Naive thymus-derived CD4-positive, alpha-beta T cell (primary cell): ENCODE measurements at regions not wholly inside any gene's neighbourhood (a gene's known extent, or its start where the extent isn't known, plus 50 kb on each side); places are given as distances from the start of the nearest gene placed in this dataset.

Experiments used
- ATAC-seq: fragments of 150-1000 bp; cut with Tn5 transposase; 2 replicates; pipeline ENCODE4 v1.10.0; 2021; ENCODE audit warnings: mild to moderate bottlenecking, moderate library complexity
- CTCF ChIA-PET: fragments of 350-600 bp; sonication (Branson Sonifier 250); formaldehyde crosslinking; loops from one replicate; lab custom pipeline; 2021; ENCODE audit warnings: antibody characterized with exemption; lab: Charles Lee
- POLR2A ChIA-PET: fragments of 350-600 bp; sonication (Branson Sonifier 250); formaldehyde crosslinking; loops from one replicate; lab custom pipeline; 2021; ENCODE audit warnings: antibody characterized with exemption, inconsistent platforms; lab: Charles Lee
- DNase-seq, 9 donors: peaks; one replicate each; pipeline versions ENCODE4 v3.0.0 to v3.0.0-alpha.2; 2020 to 2022; ENCODE audit warnings: mixed read lengths in 1 of 9
- H3K27ac ChIP-seq: one replicate; pipeline ENCODE4 v1.7.0; 2013; ENCODE audit warnings: mild to moderate bottlenecking, low read depth, low read length, moderate library complexity
- H3K27me3 ChIP-seq, 2 donors: one replicate each; pipeline ENCODE4 v1.7.0; 2013; ENCODE audit warnings: low read length in 2 of 2, mild to moderate bottlenecking in 2 of 2, moderate library complexity in 2 of 2; ENCODE audit not compliant: control insufficient read depth in 2 of 2, insufficient read depth in 2 of 2
- H3K36me3 ChIP-seq, 3 experiments: 1 replicate in 2 of 3; 2 replicates in 1 of 3; pipeline ENCODE4 v1.7.0; 2013; ENCODE audit warnings: low read length in 3 of 3, mild to moderate bottlenecking in 3 of 3, moderate library complexity in 1 of 3; ENCODE audit not compliant: insufficient read depth in 3 of 3, control insufficient read depth in 2 of 3
- H3K4me1 ChIP-seq, 2 donors: one replicate each; pipeline ENCODE4 v1.7.0; 2013; ENCODE audit warnings: low read length in 2 of 2, mild to moderate bottlenecking in 2 of 2, moderate library complexity in 1 of 2; ENCODE audit not compliant: control insufficient read depth in 2 of 2, insufficient read depth in 2 of 2
- H3K4me3 ChIP-seq: 2 replicates; pipeline ENCODE4 v1.7.0; 2013; ENCODE audit warnings: mild to moderate bottlenecking, low read length
- H3K9me3 ChIP-seq, 3 experiments: 1 replicate in 2 of 3; 2 replicates in 1 of 3; pipeline ENCODE4 v1.7.0; 2013; ENCODE audit warnings: low read length in 3 of 3; ENCODE audit not compliant: control insufficient read depth in 2 of 3
- H3K27ac Mint-ChIP-seq, 9 donors: one replicate each; pipeline ENCODE4 v1.8.0; 2020 to 2022; ENCODE audit warnings: mixed read lengths in 9 of 9, mild to moderate bottlenecking in 8 of 9, moderate library complexity in 5 of 9, inconsistent platforms in 2 of 9
- H3K27me3 Mint-ChIP-seq, 5 donors: one replicate each; pipeline ENCODE4 v1.8.0; 2021 to 2022; ENCODE audit warnings: mixed read lengths in 5 of 5, mild to moderate bottlenecking in 1 of 5
- H3K36me3 Mint-ChIP-seq, 5 donors: one replicate each; pipeline ENCODE4 v1.8.0; 2020 to 2022; ENCODE audit warnings: mixed read lengths in 5 of 5, mild to moderate bottlenecking in 3 of 5, inconsistent platforms in 1 of 5
- H3K4me1 Mint-ChIP-seq, 7 donors: one replicate each; pipeline ENCODE4 v1.8.0; 2020 to 2022; ENCODE audit warnings: mixed read lengths in 7 of 7, mild to moderate bottlenecking in 3 of 7, inconsistent platforms in 1 of 7
- H3K4me3 Mint-ChIP-seq, 10 donors: one replicate each; pipeline ENCODE4 v1.8.0; 2020 to 2022; ENCODE audit warnings: mild to moderate bottlenecking in 10 of 10, mixed read lengths in 10 of 10, moderate library complexity in 6 of 10, inconsistent platforms in 2 of 10
- H3K9me3 Mint-ChIP-seq, 11 donors: one replicate each; pipeline ENCODE4 v1.8.0; 2020 to 2022; ENCODE audit warnings: mixed read lengths in 11 of 11, mild to moderate bottlenecking in 4 of 11, inconsistent platforms in 1 of 11, moderate library complexity in 1 of 11
- intact Hi-C, 2 donors: fragments of 100-400 bp; cut with micrococcal nuclease; formaldehyde crosslinking; loops; one replicate each; pipeline ENCODE4 v1.15.1; 2023

DNA sequence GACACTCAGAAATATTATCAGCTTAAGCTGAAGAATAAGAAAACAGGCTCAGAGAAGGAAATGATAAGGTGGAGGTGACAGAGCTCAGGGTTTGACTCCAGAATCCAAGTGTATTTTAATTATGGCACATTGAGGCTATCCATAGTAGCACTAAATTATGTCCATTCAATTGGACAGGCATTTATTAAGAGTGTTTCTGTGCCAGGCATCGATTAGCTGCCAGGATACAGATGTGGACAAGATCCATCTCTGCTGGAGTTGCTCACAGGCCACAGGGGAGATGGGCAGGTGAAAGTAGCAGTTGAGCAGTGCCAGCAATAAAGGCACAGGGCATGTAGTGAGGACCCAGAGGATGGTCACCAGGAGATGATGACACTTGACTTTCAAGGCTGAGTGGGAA, 592.5 kb downstream of the INSC start:
- H3K4me1 Mint-ChIP-seq: no peaks in the 10 kb centered on the region
- no peaks in the 10 kb centered on the region for H3K9me3 ChIP-seq
- no peaks in the 10 kb centered on the region for H3K36me3 Mint-ChIP-seq
- H3K4me3 ChIP-seq: no peak overlapping the region
- H3K27ac ChIP-seq: no peak overlapping the region
- POLR2A ChIA-PET: no interaction called here
- no peak overlapping the region for H3K27ac Mint-ChIP-seq
- ATAC-seq (no peak), DNase-seq (no peak)
- H3K27me3 Mint-ChIP-seq: peaks cover 0 to 4% (median 0%) of the 10 kb centered on the region in 5 donors
- no peaks in the 10 kb centered on the region for H3K36me3 ChIP-seq
- H3K27me3 ChIP-seq: no peaks in the 10 kb centered on the region
- H3K9me3 Mint-ChIP-seq: peaks cover 0 to 20% (median 5%) of the 10 kb centered on the region in 11 donors
- CTCF ChIA-PET: no interaction called here
- intact Hi-C loops: no loop called here
- H3K4me1 ChIP-seq: no peaks in the 10 kb centered on the region
- no peak overlapping the region for H3K4me3 Mint-ChIP-seq

DNA sequence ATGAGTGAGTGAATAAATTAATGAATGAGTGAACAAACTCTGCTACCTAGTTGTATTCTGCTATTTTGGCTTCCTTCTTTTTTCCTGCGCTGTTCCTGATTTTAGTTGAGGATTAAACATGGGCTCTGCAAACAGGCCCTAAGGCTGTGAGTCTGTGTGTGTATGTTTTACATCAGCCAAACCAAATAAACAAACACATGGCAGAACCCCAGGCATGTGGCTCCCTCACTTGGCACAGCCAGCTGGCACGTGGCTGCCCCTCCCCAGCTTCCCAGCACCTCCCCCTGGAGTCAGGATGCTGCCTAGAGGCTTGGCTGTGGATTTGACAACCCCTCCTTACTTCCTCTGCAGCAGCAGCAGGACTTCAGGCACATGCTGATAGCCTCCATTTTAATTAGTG, 593.2 kb downstream of the INSC start:
- no peak overlapping the region for H3K27ac Mint-ChIP-seq
- Histone ChIP-seq H3K36me3 (no peaks in the 10 kb centered on the region), H3K9me3 (no peaks in the 10 kb centered on the region), H3K4me1 (no peaks in the 10 kb centered on the region), H3K4me3 (no peak overlapping the region), H3K27me3 (no peaks in the 10 kb centered on the region), H3K27ac (no peak overlapping the region)
- ATAC-seq (no peak), DNase-seq (no peak)
- ChIA-PET POLR2A (no interaction called here), CTCF (no interaction called here)
- H3K4me1 Mint-ChIP-seq: no peaks in the 10 kb centered on the region
- intact Hi-C loops: no loop called here
- no peaks in the 10 kb centered on the region for H3K36me3 Mint-ChIP-seq
- no peak overlapping the region for H3K4me3 Mint-ChIP-seq
- H3K27me3 Mint-ChIP-seq: no peaks in the 10 kb centered on the region
- H3K9me3 Mint-ChIP-seq: peaks cover 0 to 18% (median 5%) of the 10 kb centered on the region in 11 donors

DNA sequence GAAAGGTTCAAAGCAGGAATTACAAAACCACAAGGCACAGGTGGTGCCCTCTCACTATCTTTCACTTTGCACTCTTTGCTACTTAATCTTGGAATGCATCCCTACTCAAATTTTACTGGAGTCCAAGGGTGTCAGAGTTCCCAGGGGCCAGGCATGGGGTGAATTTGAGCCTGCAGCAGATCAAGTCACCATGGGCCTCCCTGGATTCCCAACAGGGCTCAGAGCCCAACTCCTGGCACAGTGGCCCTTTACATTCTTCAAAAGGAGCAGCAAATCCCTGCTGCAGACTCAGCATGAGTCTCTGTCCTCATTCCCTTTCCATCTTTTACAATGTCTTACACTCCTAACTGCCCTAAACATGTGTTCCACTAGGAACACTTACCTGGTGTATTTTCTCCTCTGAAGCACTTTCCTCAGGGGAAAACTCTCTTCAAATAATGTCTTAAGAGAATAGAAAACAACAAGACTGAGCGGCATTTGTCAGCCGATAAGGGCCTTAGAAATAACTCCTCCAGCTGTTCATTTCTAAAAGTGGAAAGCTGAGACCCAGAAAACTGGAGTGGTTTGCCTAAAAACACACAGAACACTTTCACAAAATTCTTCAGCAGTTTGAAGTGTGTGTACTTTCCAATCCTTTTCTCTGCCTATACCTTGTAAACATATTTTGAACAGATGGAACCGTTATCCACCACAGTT, 596.0 kb downstream of the INSC start:
- Mint-ChIP-seq H3K4me3 (no peak overlapping the region), H3K9me3 (peaks cover 0 to 10% (median 3%) of the 10 kb centered on the region in 11 donors), H3K27ac (no peak overlapping the region), H3K27me3 (no peaks in the 10 kb centered on the region), H3K4me1 (no peaks in the 10 kb centered on the region), H3K36me3 (no peaks in the 10 kb centered on the region)
- POLR2A ChIA-PET: no interaction called here
- Histone ChIP-seq H3K9me3 (no peaks in the 10 kb centered on the region), H3K27ac (no peak overlapping the region), H3K4me1 (no peaks in the 10 kb centered on the region), H3K36me3 (no peaks in the 10 kb centered on the region), H3K27me3 (no peaks in the 10 kb centered on the region), H3K4me3 (no peak overlapping the region)
- ATAC-seq: no peak
- DNase-seq: no peak
- CTCF ChIA-PET: no interaction called here
- intact Hi-C loops: no loop called here

DNA sequence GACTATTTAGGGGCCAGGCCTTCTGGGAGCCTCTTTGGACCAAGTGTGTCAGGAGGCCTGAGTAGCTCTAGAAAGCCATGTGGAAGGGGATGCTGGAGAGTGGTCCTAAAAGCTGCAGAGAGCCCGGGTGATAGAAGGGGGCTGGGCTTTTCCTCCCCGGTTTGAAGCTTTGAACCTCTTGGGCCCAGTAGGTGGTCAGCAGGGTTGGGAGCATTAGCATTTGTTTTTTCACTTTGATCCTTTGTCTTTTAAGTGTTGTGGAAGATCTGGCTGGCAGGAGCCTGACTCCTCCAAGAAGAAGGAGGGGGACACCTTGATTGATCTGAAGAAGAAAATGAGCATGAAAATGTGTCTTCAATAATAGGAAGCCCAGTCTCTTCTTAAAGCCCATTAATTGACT, 596.6 kb downstream of the INSC start:
- Mint-ChIP-seq H3K27ac (no peak overlapping the region), H3K27me3 (no peaks in the 10 kb centered on the region)

DNA sequence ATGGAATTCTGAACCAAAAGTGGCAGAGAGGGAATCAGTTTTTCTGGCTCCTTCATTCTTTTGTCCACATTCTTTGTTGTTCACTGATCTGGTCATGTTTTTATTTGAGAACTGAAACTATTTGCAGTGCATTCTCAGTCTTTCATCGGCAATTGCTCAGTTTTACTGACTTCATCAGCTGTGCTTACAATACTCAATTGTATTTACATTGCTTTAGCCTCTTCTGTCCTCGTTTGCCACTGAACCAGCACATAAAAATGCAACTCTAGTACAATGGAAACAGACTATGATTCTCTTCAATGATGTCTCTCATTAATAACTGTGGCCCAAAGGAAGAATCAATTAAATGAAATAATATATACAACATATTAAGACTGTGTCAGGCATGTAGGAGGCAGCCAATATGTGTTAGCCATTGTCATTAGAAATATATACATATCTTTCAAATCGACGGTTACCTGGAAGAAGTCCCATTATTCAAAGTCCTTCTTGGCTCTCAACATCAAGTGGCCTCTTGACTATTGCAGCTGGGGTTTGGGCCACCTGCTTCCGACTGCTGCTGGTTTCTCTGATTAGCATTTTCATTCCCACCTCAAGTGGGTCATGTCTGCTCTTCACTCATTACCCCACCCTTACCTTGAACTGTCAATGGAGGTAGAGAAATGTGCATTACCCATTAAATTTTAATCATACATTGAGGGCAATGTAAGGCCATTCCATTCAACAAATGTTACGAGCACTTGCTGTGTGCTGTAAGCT, 600.1 kb downstream of the INSC start:
- ATAC-seq: no peak

More for the DNA sequence above, 596.6 kb downstream of the INSC start:
- Mint-ChIP-seq H3K36me3 (no peaks in the 10 kb centered on the region), H3K9me3 (peaks cover 0 to 10% (median 3%) of the 10 kb centered on the region in 11 donors), H3K4me3 (no peak overlapping the region), H3K4me1 (no peaks in the 10 kb centered on the region)
- intact Hi-C loops: no loop called here
- H3K27ac ChIP-seq: no peak overlapping the region
- no peak overlapping the region for H3K4me3 ChIP-seq
- H3K4me1 ChIP-seq: no peaks in the 10 kb centered on the region
- ChIA-PET CTCF (no interaction called here), POLR2A (no interaction called here)
- ATAC-seq (no peak), DNase-seq (no peak)
- no peaks in the 10 kb centered on the region for H3K9me3 ChIP-seq
- H3K36me3 ChIP-seq: no peaks in the 10 kb centered on the region
- no peaks in the 10 kb centered on the region for H3K27me3 ChIP-seq

DNA sequence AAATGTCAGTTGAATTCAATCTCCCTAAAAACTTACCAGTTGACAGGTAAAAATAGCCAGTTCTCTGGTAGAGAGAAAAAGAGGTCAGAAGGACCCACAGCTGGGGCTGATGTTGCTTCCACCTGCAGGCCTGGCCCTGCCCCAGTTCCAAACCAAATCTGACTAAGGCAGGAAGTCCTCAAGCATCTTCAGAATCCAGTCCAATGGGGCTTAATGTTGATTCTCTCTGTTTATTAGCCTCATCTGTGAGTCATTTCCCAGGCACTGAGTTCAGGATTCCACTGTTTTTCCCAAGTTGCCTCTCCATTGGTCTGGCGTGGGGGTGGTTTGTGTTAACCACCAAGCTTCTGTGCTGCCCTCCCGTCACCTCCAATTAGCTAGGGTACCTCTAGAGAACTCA, 601.8 kb downstream of the INSC start:
- DNase-seq: no peak
- Mint-ChIP-seq H3K4me3 (no peak overlapping the region), H3K4me1 (no peaks in the 10 kb centered on the region), H3K27me3 (peaks cover 0 to 12% (median 6%) of the 10 kb centered on the region in 5 donors), H3K27ac (no peak overlapping the region), H3K36me3 (no peaks in the 10 kb centered on the region), H3K9me3 (peaks cover 0 to 7% (median 0%) of the 10 kb centered on the region in 11 donors)
- H3K27ac ChIP-seq: no peak overlapping the region
- H3K27me3 ChIP-seq: no peaks in the 10 kb centered on the region
- no peaks in the 10 kb centered on the region for H3K9me3 ChIP-seq
- no peaks in the 10 kb centered on the region for H3K36me3 ChIP-seq
- no peak overlapping the region for H3K4me3 ChIP-seq
- ChIA-PET CTCF (no interaction called here), POLR2A (no interaction called here)
- ATAC-seq: no peak
- intact Hi-C loops: no loop called here
- no peaks in the 10 kb centered on the region for H3K4me1 ChIP-seq

More for the DNA sequence above, 600.1 kb downstream of the INSC start:
- Histone ChIP-seq H3K4me3 (no peak overlapping the region), H3K27me3 (no peaks in the 10 kb centered on the region), H3K27ac (no peak overlapping the region), H3K9me3 (no peaks in the 10 kb centered on the region), H3K4me1 (no peaks in the 10 kb centered on the region), H3K36me3 (no peaks in the 10 kb centered on the region)
- ChIA-PET CTCF (no interaction called here), POLR2A (no interaction called here)
- Mint-ChIP-seq H3K27me3 (peaks cover 0 to 6% (median 0%) of the 10 kb centered on the region in 5 donors), H3K4me1 (no peaks in the 10 kb centered on the region), H3K36me3 (no peaks in the 10 kb centered on the region), H3K9me3 (peaks cover 0 to 8% (median 0%) of the 10 kb centered on the region in 11 donors), H3K27ac (no peak overlapping the region), H3K4me3 (no peak overlapping the region)
- no peak for DNase-seq
- intact Hi-C loops: no loop called here

DNA sequence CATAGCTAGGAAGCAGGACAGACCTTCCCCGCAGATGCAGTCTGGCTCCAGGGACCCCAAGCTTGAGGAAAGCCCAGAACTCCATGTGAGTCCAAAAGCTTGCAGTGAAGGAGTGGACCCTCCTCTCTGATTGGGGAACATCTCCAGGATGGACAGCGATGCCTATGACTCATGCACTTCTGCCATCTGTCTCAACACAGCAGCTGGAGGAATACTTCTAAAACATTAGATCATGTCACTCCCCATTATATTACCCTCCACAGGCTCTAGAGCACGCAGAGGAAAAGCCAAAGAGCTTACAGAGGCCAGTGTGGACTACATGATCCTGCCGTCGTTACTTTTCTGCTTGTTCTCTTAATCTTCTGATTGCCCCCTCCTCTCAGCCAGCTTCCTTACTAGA, 605.7 kb downstream of the INSC start:
- H3K9me3 ChIP-seq: no peaks in the 10 kb centered on the region
- no peak for ATAC-seq
- ChIA-PET POLR2A (no interaction called here), CTCF (no interaction called here)
- Mint-ChIP-seq H3K27ac (no peak overlapping the region), H3K4me3 (no peak overlapping the region), H3K27me3 (peaks cover 0 to 16% (median 6%) of the 10 kb centered on the region in 5 donors), H3K36me3 (no peaks in the 10 kb centered on the region), H3K9me3 (peaks cover 0 to 5% (median 0%) of the 10 kb centered on the region in 11 donors), H3K4me1 (no peaks in the 10 kb centered on the region)
- H3K27me3 ChIP-seq: no peaks in the 10 kb centered on the region
- no peak for DNase-seq
- no peak overlapping the region for H3K4me3 ChIP-seq
- H3K4me1 ChIP-seq: no peaks in the 10 kb centered on the region
- H3K36me3 ChIP-seq: no peaks in the 10 kb centered on the region
- H3K27ac ChIP-seq: no peak overlapping the region
- intact Hi-C loops: no loop called here
